SK-N-SH treated with all-trans-retinoic acid at 6 μM for 48 hours (cell line): ENCODE measurements at regions not wholly inside any gene's neighbourhood (a gene's known extent, or its start where the extent isn't known, plus 50 kb on each side); places are given as distances from the start of the nearest gene placed in this dataset.
A peak's percentile ranks its signal among the peaks of the same experiment; 100 is the strongest.

ENCODE experiments used
- ATAC-seq: fragments of 200-7000 bp; cut with Tn5 transposase; 3 replicates; pipeline ENCODE4 v1.9.1; 2020; ENCODE audit warnings: mild to moderate bottlenecking, moderate library complexity
- ARNTL ChIP-seq: fragments of 450-650 bp; formaldehyde crosslinking; IDR thresholded peaks from 2 replicates; pipeline ENCODE4 v1.5.0; 2020; ENCODE audit warnings: low read depth, mild to moderate bottlenecking, moderate library complexity, borderline replicate concordance
- BACH2 ChIP-seq: fragments of 250-450 bp; sonication (Bioruptor Pico); IDR thresholded peaks from 2 replicates; pipeline ENCODE4 v1.9.0; 2021; ENCODE audit warnings: mild to moderate bottlenecking, borderline replicate concordance
- CREB5 ChIP-seq: fragments of 250-450 bp; sonication (Bioruptor Pico); IDR thresholded peaks from 2 replicates; pipeline ENCODE4 v1.5.1; 2020; ENCODE audit warnings: low read depth, mild to moderate bottlenecking, moderate library complexity
- CSDC2 ChIP-seq: fragments of 250-450 bp; sonication (Bioruptor Pico); IDR thresholded peaks from 2 replicates; pipeline ENCODE4 v1.5.0; 2020; ENCODE audit warnings: mild to moderate bottlenecking, moderate library complexity
- CSRNP3 ChIP-seq: fragments of 250-450 bp; sonication (Bioruptor Pico); IDR thresholded peaks from 2 replicates; pipeline ENCODE4 v1.5.1; 2021; ENCODE audit warnings: mild to moderate bottlenecking, moderate library complexity
- ESRRG ChIP-seq: fragments of 250-450 bp; sonication (Bioruptor Pico); IDR thresholded peaks from 2 replicates; pipeline ENCODE4 v1.6.1; 2021; ENCODE audit warnings: mild to moderate bottlenecking
- ISL1 ChIP-seq: fragments of 250-450 bp; sonication (Bioruptor Pico); IDR thresholded peaks from 2 replicates; pipeline ENCODE4 v2.1.2; 2022; ENCODE audit warnings: mild to moderate bottlenecking, moderate library complexity
- OSR1 ChIP-seq: fragments of 250-450 bp; sonication (Bioruptor Pico); IDR thresholded peaks from 2 replicates; pipeline ENCODE4 v1.8.0; 2022; ENCODE audit warnings: moderate library complexity, mild to moderate bottlenecking, inconsistent platforms
- PATZ1 ChIP-seq: fragments of 250-450 bp; sonication (Bioruptor Pico); IDR thresholded peaks from 2 replicates; pipeline ENCODE4 v1.8.0; 2020; ENCODE audit warnings: mild to moderate bottlenecking, moderate library complexity, borderline replicate concordance
- POU6F1 ChIP-seq: fragments of 250-450 bp; sonication (Bioruptor Pico); IDR thresholded peaks from 2 replicates; pipeline ENCODE4 v1.8.0; 2021; ENCODE audit warnings: low read depth, mild to moderate bottlenecking, moderate library complexity, borderline replicate concordance
- PPARA ChIP-seq: fragments of 250-450 bp; sonication (Bioruptor Pico); IDR thresholded peaks from 2 replicates; pipeline ENCODE4 v1.5.0; 2020; ENCODE audit warnings: mild to moderate bottlenecking, borderline replicate concordance
- RARB ChIP-seq: fragments of 250-450 bp; sonication (Bioruptor Pico); IDR thresholded peaks from 2 replicates; pipeline ENCODE4 v1.8.0; 2021; ENCODE audit warnings: mild to moderate bottlenecking, moderate library complexity
- SNAI2 ChIP-seq: fragments of 250-450 bp; sonication (Bioruptor Pico); IDR thresholded peaks from 2 replicates; pipeline ENCODE4 v1.5.0; 2020; ENCODE audit warnings: mild to moderate bottlenecking, moderate library complexity
- TCF4 ChIP-seq: fragments of 250-450 bp; sonication (Bioruptor Pico); IDR thresholded peaks from 2 replicates; pipeline ENCODE4 v1.8.0; 2021; ENCODE audit warnings: mild to moderate bottlenecking, moderate library complexity, borderline replicate concordance
- TOX ChIP-seq: fragments of 250-450 bp; sonication (Bioruptor Pico); IDR thresholded peaks from 2 replicates; pipeline ENCODE4 v1.8.0; 2021; ENCODE audit warnings: mild to moderate bottlenecking, moderate library complexity, borderline replicate concordance
- ZC3H10 ChIP-seq: fragments of 250-450 bp; sonication (Bioruptor Pico); IDR thresholded peaks from 2 replicates; pipeline ENCODE4 v1.5.1; 2021; ENCODE audit warnings: mild to moderate bottlenecking, moderate library complexity
- ZFP30 ChIP-seq: fragments of 450-650 bp; formaldehyde crosslinking; IDR thresholded peaks from 2 replicates; pipeline ENCODE4 v1.5.0; 2022; ENCODE audit warnings: mild to moderate bottlenecking, moderate library complexity
- ZNF565 ChIP-seq: fragments of 450-650 bp; formaldehyde crosslinking; conservative IDR thresholded peaks from 2 replicates; pipeline ENCODE4 v1.5.0; 2020; ENCODE audit warnings: low read depth, mild to moderate bottlenecking, moderate library complexity
- ZNF70 ChIP-seq: fragments of 450-650 bp; formaldehyde crosslinking; IDR thresholded peaks from 2 replicates; pipeline ENCODE4 v1.5.0; 2020; ENCODE audit warnings: mild to moderate bottlenecking, moderate library complexity
- TF ChIP-seq, protein P1 (sequence below): fragments of 250-450 bp; sonication (Bioruptor Pico); IDR thresholded peaks from 2 replicates; pipeline ENCODE4 v1.5.0; 2020; ENCODE audit warnings: mild to moderate bottlenecking, moderate library complexity

DNA sequence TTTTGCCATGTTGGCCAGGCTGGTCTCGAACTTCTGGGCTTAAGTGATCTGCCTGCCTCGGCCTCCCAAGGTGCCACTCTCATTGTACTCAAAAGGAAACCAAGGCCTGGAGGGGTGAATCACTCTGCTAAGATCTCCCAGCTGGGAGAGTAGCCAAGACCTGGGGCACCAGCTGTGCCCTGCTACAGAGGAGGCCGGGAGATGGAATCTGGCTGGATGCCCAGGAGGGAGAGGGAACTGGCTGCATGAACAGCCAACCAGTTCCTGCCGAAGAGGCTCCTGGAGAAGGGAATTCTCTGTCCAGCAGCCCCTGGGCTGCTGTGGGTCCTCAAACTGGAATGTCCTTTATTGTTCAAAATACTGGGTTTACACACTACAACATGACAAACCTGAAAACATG is 238.7 kb upstream of the CIBAR2 start (continued):
- TF ChIP-seq ARNTL (no peak), BACH2 (CRISPR knock-in tag) (no peak), RARB (CRISPR knock-in tag) (no peak), TCF4 (CRISPR knock-in tag) (peak; percentile 71; the same call in 1 of the 2 replicates), PATZ1 (no peak), ZC3H10 (CRISPR knock-in tag) (no peak), PPARA (CRISPR knock-in tag) (no peak), OSR1 (CRISPR knock-in tag) (no peak), ISL1 (CRISPR knock-in tag) (no peak), CREB5 (CRISPR knock-in tag) (no peak), ZFP30 (CRISPR knock-in tag) (no peak), TOX (CRISPR knock-in tag) (no peak), POU6F1 (CRISPR knock-in tag) (no peak)

GRCh38 chr16:85353013-85353412 is 240.7 kb upstream of the CIBAR2 start:
- ATAC-seq: no peak
- TF ChIP-seq ZFP30 (CRISPR knock-in tag): no peak
- no peak for TF ChIP-seq BACH2 (CRISPR knock-in tag)
- no peak for TF ChIP-seq PATZ1
- no peak for TF ChIP-seq CSDC2
- no peak for TF ChIP-seq ZNF70 (CRISPR knock-in tag)
- TF ChIP-seq ZNF565: no peak
- no peak for TF ChIP-seq SNAI2 (CRISPR knock-in tag)
- no peak for TF ChIP-seq ESRRG
- TF ChIP-seq TCF4 (CRISPR knock-in tag): no peak
- TF ChIP-seq ISL1 (CRISPR knock-in tag): no peak
- no peak for TF ChIP-seq POU6F1 (CRISPR knock-in tag)
- TF ChIP-seq CSRNP3 (CRISPR knock-in tag): no peak
- TF ChIP-seq, protein P1, sequence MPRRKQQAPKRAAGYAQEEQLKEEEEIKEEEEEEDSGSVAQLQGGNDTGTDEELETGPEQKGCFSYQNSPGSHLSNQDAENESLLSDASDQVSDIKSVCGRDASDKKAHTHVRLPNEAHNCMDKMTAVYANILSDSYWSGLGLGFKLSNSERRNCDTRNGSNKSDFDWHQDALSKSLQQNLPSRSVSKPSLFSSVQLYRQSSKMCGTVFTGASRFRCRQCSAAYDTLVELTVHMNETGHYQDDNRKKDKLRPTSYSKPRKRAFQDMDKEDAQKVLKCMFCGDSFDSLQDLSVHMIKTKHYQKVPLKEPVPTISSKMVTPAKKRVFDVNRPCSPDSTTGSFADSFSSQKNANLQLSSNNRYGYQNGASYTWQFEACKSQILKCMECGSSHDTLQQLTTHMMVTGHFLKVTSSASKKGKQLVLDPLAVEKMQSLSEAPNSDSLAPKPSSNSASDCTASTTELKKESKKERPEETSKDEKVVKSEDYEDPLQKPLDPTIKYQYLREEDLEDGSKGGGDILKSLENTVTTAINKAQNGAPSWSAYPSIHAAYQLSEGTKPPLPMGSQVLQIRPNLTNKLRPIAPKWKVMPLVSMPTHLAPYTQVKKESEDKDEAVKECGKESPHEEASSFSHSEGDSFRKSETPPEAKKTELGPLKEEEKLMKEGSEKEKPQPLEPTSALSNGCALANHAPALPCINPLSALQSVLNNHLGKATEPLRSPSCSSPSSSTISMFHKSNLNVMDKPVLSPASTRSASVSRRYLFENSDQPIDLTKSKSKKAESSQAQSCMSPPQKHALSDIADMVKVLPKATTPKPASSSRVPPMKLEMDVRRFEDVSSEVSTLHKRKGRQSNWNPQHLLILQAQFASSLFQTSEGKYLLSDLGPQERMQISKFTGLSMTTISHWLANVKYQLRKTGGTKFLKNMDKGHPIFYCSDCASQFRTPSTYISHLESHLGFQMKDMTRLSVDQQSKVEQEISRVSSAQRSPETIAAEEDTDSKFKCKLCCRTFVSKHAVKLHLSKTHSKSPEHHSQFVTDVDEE: no peak
- TF ChIP-seq TOX (CRISPR knock-in tag): no peak
